HEK293T (cell line): ENCODE measurements at regions not wholly inside any gene's neighbourhood (a gene's known extent, or its start where the extent isn't known, plus 50 kb on each side); places are given as distances from the start of the nearest gene placed in this dataset.

Source experiments
- CTCF ChIA-PET: fragments of 350-600 bp; formaldehyde crosslinking; extraction: SDS; loops from one replicate; lab custom pipeline; 2021; ENCODE audit warnings: antibody characterized with exemption, inconsistent platforms; lab: Yijun Ruan, JAX
- POLR2A ChIA-PET: fragments of 350-600 bp; formaldehyde crosslinking; extraction: SDS; loops from one replicate; lab custom pipeline; 2020; ENCODE audit warnings: antibody characterized with exemption, inconsistent platforms; lab: Yijun Ruan, JAX
- DNase-seq: peaks from one replicate; pipeline ENCODE4 v3.0.0; 2012; ENCODE audit warnings: mixed read lengths; ENCODE audit errors: extremely low spot score
- ARNT ChIP-seq: fragments of 450-650 bp; IDR thresholded peaks from 2 replicates; pipeline ENCODE4 v1.6.1; 2017; ENCODE audit warnings: mild to moderate bottlenecking
- BHLHE40 ChIP-seq: fragments of 450-650 bp; IDR thresholded peaks from 2 replicates; pipeline ENCODE4 v1.6.1; 2016; ENCODE audit warnings: mild to moderate bottlenecking, moderate library complexity, borderline replicate concordance
- CTBP1 ChIP-seq: fragments of 450-650 bp; IDR thresholded peaks from 2 replicates; pipeline ENCODE4 v1.6.1; 2016; ENCODE audit warnings: borderline replicate concordance
- ELF4 ChIP-seq: fragments of 450-650 bp; IDR thresholded peaks from 2 replicates; pipeline ENCODE4 v1.6.1; 2017; ENCODE audit warnings: antibody characterized with exemption
- FOXA1 ChIP-seq: fragments of 450-650 bp; IDR thresholded peaks from 2 replicates; pipeline ENCODE4 v1.6.1; 2016; ENCODE audit warnings: mild to moderate bottlenecking
- FOXK2 ChIP-seq: fragments of 450-650 bp; IDR thresholded peaks from 2 replicates; pipeline ENCODE4 v1.6.1; 2016; ENCODE audit warnings: mild to moderate bottlenecking
- FOXM1 ChIP-seq: fragments of 450-650 bp; IDR thresholded peaks from 2 replicates; pipeline ENCODE4 v1.6.1; 2017; ENCODE audit warnings: mild to moderate bottlenecking, borderline replicate concordance
- HDGF ChIP-seq: fragments of 450-650 bp; IDR thresholded peaks from 2 replicates; pipeline ENCODE4 v1.6.1; 2017; ENCODE audit warnings: antibody characterized with exemption, borderline replicate concordance
- L3MBTL2 ChIP-seq: fragments of 450-650 bp; conservative IDR thresholded peaks from 2 replicates; pipeline ENCODE4 v1.6.1; 2016; ENCODE audit warnings: mild to moderate bottlenecking
- LEF1 ChIP-seq: fragments of 450-650 bp; IDR thresholded peaks from 2 replicates; pipeline ENCODE4 v1.6.1; 2017; ENCODE audit warnings: mild to moderate bottlenecking, borderline replicate concordance
- NFRKB ChIP-seq: fragments of 450-650 bp; IDR thresholded peaks from 2 replicates; pipeline ENCODE4 v1.6.1; 2016; ENCODE audit warnings: mild to moderate bottlenecking, moderate library complexity
- SP1 ChIP-seq: fragments of 450-650 bp; IDR thresholded peaks from 2 replicates; pipeline ENCODE4 v1.6.1; 2017
- SUZ12 ChIP-seq: fragments of 450-650 bp; IDR thresholded peaks from 2 replicates; pipeline ENCODE4 v1.6.1; 2016; ENCODE audit warnings: mild to moderate bottlenecking
- TARDBP ChIP-seq: fragments of 450-650 bp; IDR thresholded peaks from 2 replicates; pipeline ENCODE4 v1.6.1; 2016
- ZNF384 ChIP-seq: fragments of 450-650 bp; IDR thresholded peaks from 2 replicates; pipeline ENCODE4 v1.6.1; 2016
- TF ChIP-seq, protein P1 (sequence below): fragments of 450-650 bp; IDR thresholded peaks from 2 replicates; pipeline ENCODE4 v1.6.1; 2016

DNA sequence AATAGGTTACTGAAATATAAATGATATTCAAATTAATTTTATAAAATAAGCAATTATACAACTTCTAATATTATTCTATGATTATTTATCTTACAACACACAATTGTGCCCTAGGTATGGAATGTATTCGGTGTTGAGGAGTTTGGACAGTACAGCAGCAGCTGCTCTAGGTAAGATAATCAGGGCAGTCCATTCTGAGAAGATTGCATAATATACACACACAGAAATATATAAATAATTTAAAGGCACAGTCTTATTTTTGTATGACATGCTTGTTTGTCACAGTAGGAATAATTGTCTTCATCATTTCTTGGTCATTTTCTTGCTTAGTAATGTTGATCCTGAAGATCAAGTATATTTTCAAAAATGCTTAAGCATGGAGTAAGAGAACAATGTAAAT lies 849.4 kb upstream of the MIR17HG start:
- no peak for DNase-seq
- ChIA-PET POLR2A (no interaction called here), CTCF (no interaction called here)
- TF ChIP-seq L3MBTL2 (no peak), NFRKB (no peak), ELF4 (no peak), FOXK2 (no peak), BHLHE40 (no peak), CTBP1 (no peak), ZNF384 (no peak)
- TF ChIP-seq, protein P1, sequence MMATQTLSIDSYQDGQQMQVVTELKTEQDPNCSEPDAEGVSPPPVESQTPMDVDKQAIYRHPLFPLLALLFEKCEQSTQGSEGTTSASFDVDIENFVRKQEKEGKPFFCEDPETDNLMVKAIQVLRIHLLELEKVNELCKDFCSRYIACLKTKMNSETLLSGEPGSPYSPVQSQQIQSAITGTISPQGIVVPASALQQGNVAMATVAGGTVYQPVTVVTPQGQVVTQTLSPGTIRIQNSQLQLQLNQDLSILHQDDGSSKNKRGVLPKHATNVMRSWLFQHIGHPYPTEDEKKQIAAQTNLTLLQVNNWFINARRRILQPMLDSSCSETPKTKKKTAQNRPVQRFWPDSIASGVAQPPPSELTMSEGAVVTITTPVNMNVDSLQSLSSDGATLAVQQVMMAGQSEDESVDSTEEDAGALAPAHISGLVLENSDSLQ = no peak

DNA sequence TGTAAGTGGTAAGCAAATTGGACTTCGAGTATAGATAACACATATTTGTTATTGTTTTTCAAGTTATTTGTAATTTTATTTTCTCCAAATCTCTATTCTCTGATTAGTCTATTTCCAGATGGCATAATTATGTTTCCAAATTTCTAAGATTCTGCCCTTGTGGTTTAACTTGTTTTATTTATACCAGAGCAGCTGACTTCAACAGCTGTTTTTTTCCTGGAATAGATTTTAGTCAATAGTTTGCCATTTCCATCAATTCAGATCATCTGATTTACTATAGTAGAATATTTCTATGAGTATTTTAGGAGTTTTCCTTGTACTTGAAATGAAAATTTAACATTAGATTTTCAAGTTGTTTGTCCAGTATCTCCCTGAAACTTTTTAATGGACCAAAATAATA lies 848.7 kb upstream of the MIR17HG start:
- TF ChIP-seq ELF4 (no peak), HDGF (no peak), LEF1 (no peak)
- TF ChIP-seq, protein P1 = no peak
- CTCF ChIA-PET = no interaction called here
- POLR2A ChIA-PET = no interaction called here
- no peak for DNase-seq

DNA sequence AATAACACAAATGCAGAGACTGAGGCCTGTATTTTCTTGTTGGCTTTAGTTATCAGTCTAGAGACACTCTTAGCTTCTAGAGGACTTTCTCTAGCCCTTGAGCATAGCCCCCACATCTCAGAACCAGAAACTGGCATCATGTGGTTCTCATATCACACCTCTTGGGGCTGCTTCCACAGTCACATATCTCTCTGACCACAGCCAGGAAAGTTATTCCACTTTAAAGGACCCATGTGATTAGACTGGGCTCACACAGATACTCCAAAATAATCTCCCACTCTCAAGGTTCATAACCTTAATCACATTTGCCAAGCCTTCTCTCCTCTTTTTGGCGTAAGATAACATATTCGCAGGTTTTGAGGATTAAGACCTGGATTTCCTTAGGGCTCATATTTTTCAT lies 846.9 kb upstream of the MIR17HG start:
- POLR2A ChIA-PET = no interaction called here
- CTCF ChIA-PET = interaction anchor here (0.5 kb wide), 1 partner anchor 290 kb away, joined by 3 read pairs; no protein-coding TSS in a partner anchor
- TF ChIP-seq ZNF384 = no peak
- no peak for TF ChIP-seq BHLHE40
- no peak for TF ChIP-seq NFRKB
- TF ChIP-seq FOXA1 = no peak
- TF ChIP-seq TARDBP = no peak
- no peak for TF ChIP-seq SUZ12
- TF ChIP-seq CTBP1 = no peak
- no peak for TF ChIP-seq FOXM1
- TF ChIP-seq SP1 = no peak
- TF ChIP-seq FOXK2 = no peak
- TF ChIP-seq LEF1 = no peak
- TF ChIP-seq L3MBTL2 = no peak
- TF ChIP-seq ELF4 = no peak
- no peak for TF ChIP-seq HDGF
- no peak for DNase-seq

DNA sequence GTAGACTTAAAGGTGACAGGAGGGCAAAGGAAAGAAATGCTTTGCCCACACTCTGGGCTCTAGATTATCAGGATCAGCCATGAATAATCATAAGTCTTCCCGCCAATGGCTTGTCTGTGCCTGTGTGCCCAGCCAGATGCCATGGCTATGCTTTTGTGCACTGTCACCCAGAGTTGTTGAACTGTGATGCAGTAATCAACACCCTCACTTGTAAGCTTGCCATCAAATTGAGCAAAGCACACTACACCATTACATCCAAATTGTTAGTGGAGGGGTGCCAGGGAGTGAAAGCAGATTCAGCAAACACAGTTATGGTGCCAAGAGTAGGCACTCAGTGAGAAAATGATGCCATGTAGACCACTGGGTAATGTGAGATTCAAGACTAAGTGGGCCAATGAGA lies 845.3 kb upstream of the MIR17HG start:
- ChIA-PET POLR2A (no interaction called here), CTCF (no interaction called here)
- no peak for DNase-seq
- no peak for TF ChIP-seq SP1
- TF ChIP-seq CTBP1 = no peak
- TF ChIP-seq TARDBP = no peak
- TF ChIP-seq, protein P1 = no peak
- TF ChIP-seq ELF4 = no peak
- TF ChIP-seq ARNT = no peak
- no peak for TF ChIP-seq SUZ12
- no peak for TF ChIP-seq L3MBTL2
- TF ChIP-seq FOXA1 = no peak
- no peak for TF ChIP-seq NFRKB
- TF ChIP-seq HDGF = no peak
- TF ChIP-seq FOXK2 = no peak
- TF ChIP-seq ZNF384 = no peak
- TF ChIP-seq LEF1 = no peak
- TF ChIP-seq BHLHE40 = no peak
- TF ChIP-seq FOXM1 = no peak

DNA sequence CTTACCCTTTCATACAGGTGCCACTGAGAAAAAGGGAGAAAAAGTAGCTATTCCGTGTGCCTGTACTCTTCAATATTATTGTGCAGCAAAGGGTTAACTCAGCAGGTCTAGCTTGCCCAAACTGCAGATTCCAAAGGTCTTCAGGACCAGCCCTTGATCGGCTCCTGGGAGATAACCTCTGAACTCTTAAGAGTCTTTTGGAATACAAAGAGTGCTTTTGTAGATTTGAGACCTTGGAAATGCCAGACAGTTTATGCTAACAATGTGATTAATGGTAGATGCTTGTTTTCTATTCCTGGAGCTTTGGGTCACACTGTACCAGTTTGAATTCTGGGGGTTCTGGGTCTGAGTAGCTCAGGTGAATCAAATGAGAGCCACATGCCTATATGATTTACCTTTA lies 844.7 kb upstream of the MIR17HG start:
- TF ChIP-seq FOXM1 = no peak
- CTCF ChIA-PET = interaction anchor here (0.5 kb wide), 1 partner anchor 26 kb away, joined by 5 read pairs; no protein-coding TSS in a partner anchor
- POLR2A ChIA-PET = no interaction called here
- DNase-seq = no peak

DNA sequence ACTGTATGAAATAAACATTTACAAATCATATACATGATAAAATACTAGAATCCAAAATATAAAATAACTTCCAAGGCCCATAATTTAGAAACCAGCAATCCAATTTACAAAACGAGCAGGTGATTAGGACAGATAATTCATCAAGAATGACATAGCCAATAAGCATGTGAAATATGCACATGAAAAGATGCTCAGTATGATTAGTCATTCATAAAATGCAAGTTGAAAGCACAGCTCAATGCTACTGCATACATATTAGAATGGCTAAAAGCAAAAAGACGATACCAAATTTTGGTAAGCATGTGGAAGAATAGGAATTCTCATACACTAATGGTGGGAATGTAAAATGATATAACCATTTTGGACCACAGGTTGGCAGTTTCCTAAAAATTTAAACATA lies 837.2 kb upstream of the MIR17HG start:
- CTCF ChIA-PET = no interaction called here
- TF ChIP-seq CTBP1 (no peak), TARDBP (no peak), ARNT (no peak), LEF1 (no peak), ZNF384 (no peak), FOXA1 (no peak), BHLHE40 (no peak), FOXM1 (no peak), L3MBTL2 (no peak), FOXK2 (no peak), HDGF (no peak), NFRKB (no peak), ELF4 (no peak), SP1 (no peak), SUZ12 (no peak)
- TF ChIP-seq, protein P1 = no peak
- POLR2A ChIA-PET = no interaction called here
- DNase-seq = no peak
